Upper lobe of left lung (tissue), 6 donors: ENCODE measurements at regions not wholly inside any gene's neighbourhood (a gene's known extent, or its start where the extent isn't known, plus 50 kb on each side); places are given as distances from the start of the nearest gene placed in this dataset.

ENCODE experiments used
- ATAC-seq, 2 donors: fragments of 200-7000 bp; cut with Tn5 transposase; one replicate each; pipeline ENCODE4 v1.9.1; 2022; ENCODE audit warnings: mild to moderate bottlenecking in 2 of 2, moderate library complexity in 2 of 2; ENCODE audit not compliant: low FRiP score in 2 of 2
- DNase-seq, 2 donors: peaks; one replicate each; pipeline ENCODE4 v3.0.0-alpha.2; 2019 to 2020
- H3K27ac ChIP-seq, 4 donors: fragments of 200-600 bp; sonication (generic); one replicate each; pipeline ENCODE4 v1.5.1; 2016 to 2019
- H3K27me3 ChIP-seq, 4 donors: fragments of 200-600 bp; sonication (generic); one replicate each; pipeline ENCODE4 v1.5.1; 2017 to 2019
- H3K36me3 ChIP-seq, 4 donors: fragments of 200-600 bp; sonication (generic); one replicate each; pipeline ENCODE4 v1.5.1; 2016 to 2019
- H3K4me1 ChIP-seq, 4 donors: fragments of 200-600 bp; sonication (generic); one replicate each; pipeline ENCODE4 v1.5.1; 2018 to 2019
- H3K4me3 ChIP-seq, 4 donors: fragments of 200-600 bp; sonication (generic); one replicate each; pipeline ENCODE4 v1.5.1; 2017 to 2019; ENCODE audit warnings: mild to moderate bottlenecking in 2 of 4, moderate library complexity in 1 of 4
- H3K9me3 ChIP-seq, 4 donors: fragments of 200-600 bp; sonication (generic); one replicate each; pipeline ENCODE4 v1.5.1; 2018 to 2019
- CTCF ChIP-seq, 6 experiments: fragments of 450-650 bp in 4 of 6; fragments of 200-600 bp in 2 of 6; sonication (generic) in 2 of 6; IDR thresholded peaks; one replicate each; pipeline ENCODE4 v1.5.1; 2016 to 2019; ENCODE audit warnings: antibody characterized with exemption in 6 of 6
- EP300 ChIP-seq, 4 donors: sonication (generic); formaldehyde crosslinking; IDR thresholded peaks; one replicate each; pipeline ENCODE4 v1.5.1; 2017; ENCODE audit warnings: antibody characterized with exemption in 4 of 4, control low read depth in 2 of 4
- POLR2A ChIP-seq, 4 donors: fragments of 450-650 bp; IDR thresholded peaks; one replicate each; pipeline ENCODE4 v1.5.1; 2016 to 2017; ENCODE audit warnings: antibody characterized with exemption in 4 of 4, mild to moderate bottlenecking in 2 of 4
- POLR2AphosphoS5 ChIP-seq, 2 donors: sonication (generic); formaldehyde crosslinking; IDR thresholded peaks; one replicate each; pipeline ENCODE4 v1.5.1; 2017; ENCODE audit warnings: antibody characterized with exemption in 2 of 2
- WGBS, 2 donors: methylation state at CpG; one replicate each; pipeline ENCODE4 v1.1.5; 2017 to 2018; 5-methylcytosine and 5-hydroxymethylcytosine counted together
- donor health status: DM: no; HTN: no; CAD: no; lungs with moderate emphysema.
- donor health status: DM: no; HTN: yes; CAD: no; lungs with severe emphysema.

GRCh38 chr5:145385276-145385675, 449.9 kb downstream of the PRELID2 start:
- H3K4me1 ChIP-seq, result no peaks in the 10 kb centered on the region
- 87 to 92% methylated on average over 2 of the region's 2 CpGs for WGBS, 2 donors
- H3K27me3 ChIP-seq, result no peaks in the 10 kb centered on the region
- H3K9me3 ChIP-seq, result no peaks in the 10 kb centered on the region
- no peak overlapping the region for H3K27ac ChIP-seq
- no peaks in the 10 kb centered on the region for H3K36me3 ChIP-seq
- DNase-seq, result no peak
- no peak for ATAC-seq
- no peak overlapping the region for H3K4me3 ChIP-seq
- TF ChIP-seq POLR2AphosphoS5 (IDR thresholded peaks at IDR 0.05) (no peak), CTCF (IDR thresholded peaks at IDR 0.05) (no peak), POLR2A (IDR thresholded peaks at IDR 0.05) (no peak), EP300 (IDR thresholded peaks at IDR 0.05) (no peak)

- Histone ChIP-seq H3K9me3 (peaks cover 7 to 45% (median 12%) of the 10 kb centered on the region in 4 donors), H3K27me3 (no peaks in the 10 kb centered on the region), H3K27ac (no peak overlapping the region), H3K4me1 (no peaks in the 10 kb centered on the region), H3K36me3 (no peaks in the 10 kb centered on the region), H3K4me3 (no peak overlapping the region)
- no peak for TF ChIP-seq EP300 (IDR thresholded peaks at IDR 0.05)
- TF ChIP-seq POLR2A (IDR thresholded peaks at IDR 0.05), result no peak
- no peak for TF ChIP-seq POLR2AphosphoS5 (IDR thresholded peaks at IDR 0.05)
- no peak for TF ChIP-seq CTCF (IDR thresholded peaks at IDR 0.05)
- WGBS, 2 donors, result 0 to 93% methylated on average over 1 of the region's 1 CpG
- DNase-seq, result no peak
- ATAC-seq, result no peak
Observed at GRCh38 chr5:145378226-145378625, 456.9 kb downstream of the PRELID2 start.

GRCh38 chr5:145375521-145375920, 459.6 kb downstream of the PRELID2 start:
- no peak for DNase-seq
- Histone ChIP-seq H3K27me3 (no peaks in the 10 kb centered on the region), H3K4me3 (no peak overlapping the region), H3K4me1 (no peaks in the 10 kb centered on the region), H3K9me3 (peaks cover 7 to 45% (median 12%) of the 10 kb centered on the region in 4 donors), H3K36me3 (no peaks in the 10 kb centered on the region), H3K27ac (no peak overlapping the region)
- 71 to 77% methylated on average over 1 to 2 of the region's 2 CpGs for WGBS, 2 donors
- no peak for ATAC-seq
- TF ChIP-seq CTCF (IDR thresholded peaks at IDR 0.05), result no peak
- no peak for TF ChIP-seq POLR2AphosphoS5 (IDR thresholded peaks at IDR 0.05)
- TF ChIP-seq EP300 (IDR thresholded peaks at IDR 0.05), result no peak
- no peak for TF ChIP-seq POLR2A (IDR thresholded peaks at IDR 0.05)

GRCh38 chr5:145365464-145365863, 469.7 kb downstream of the PRELID2 start:
- no peak for DNase-seq
- Histone ChIP-seq H3K27ac (no peak overlapping the region), H3K4me1 (no peaks in the 10 kb centered on the region), H3K4me3 (no peak overlapping the region), H3K36me3 (no peaks in the 10 kb centered on the region), H3K27me3 (no peaks in the 10 kb centered on the region), H3K9me3 (peaks cover 0 to 4% (median 0%) of the 10 kb centered on the region in 4 donors)
- WGBS, 2 donors, result 68 to 80% methylated on average over 3 of the region's 3 CpGs
- TF ChIP-seq EP300 (IDR thresholded peaks at IDR 0.05) (no peak), POLR2AphosphoS5 (IDR thresholded peaks at IDR 0.05) (no peak), CTCF (IDR thresholded peaks at IDR 0.05) (no peak), POLR2A (IDR thresholded peaks at IDR 0.05) (no peak)
- ATAC-seq, result no peak

GRCh38 chr5:145362266-145362665, 472.9 kb downstream of the PRELID2 start:
- Histone ChIP-seq H3K27me3 (no peaks in the 10 kb centered on the region), H3K36me3 (no peaks in the 10 kb centered on the region), H3K4me3 (no peak overlapping the region), H3K4me1 (no peaks in the 10 kb centered on the region), H3K9me3 (no peaks in the 10 kb centered on the region), H3K27ac (no peak overlapping the region)
- no peak for TF ChIP-seq POLR2AphosphoS5 (IDR thresholded peaks at IDR 0.05)
- TF ChIP-seq CTCF (IDR thresholded peaks at IDR 0.05), result no peak
- TF ChIP-seq POLR2A (IDR thresholded peaks at IDR 0.05), result no peak
- no peak for TF ChIP-seq EP300 (IDR thresholded peaks at IDR 0.05)
- 54 to 69% methylated on average over 2 of the region's 2 CpGs for WGBS, 2 donors
- DNase-seq, result no peak
- ATAC-seq, result no peak
